ENCODE measurements at regions not wholly inside any gene's neighbourhood (a gene's known extent, or its start where the extent isn't known, plus 50 kb on each side); places are given as distances from the start of the nearest gene placed in this dataset.

DNA sequence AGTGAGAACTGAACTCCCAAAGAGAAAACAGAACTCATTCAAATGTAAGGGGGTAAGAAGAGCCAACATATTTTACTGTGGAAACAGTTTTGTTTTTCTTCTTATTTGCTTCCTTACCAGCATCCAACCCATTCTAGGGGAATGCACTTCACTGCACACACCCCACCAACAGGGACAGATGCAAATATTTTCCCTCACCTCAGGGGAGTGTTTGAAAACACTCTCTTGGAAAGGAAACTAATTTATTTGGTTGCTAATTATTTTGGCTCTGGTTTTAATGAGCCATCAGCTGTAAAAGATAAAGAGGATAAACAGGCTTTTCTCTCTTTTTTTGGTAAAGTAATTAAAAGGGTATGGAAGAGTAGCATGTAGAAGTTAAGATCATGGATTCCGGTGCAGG, 413.4 kb downstream of the MAN2A1 start:
- TF ChIP-seq POLR2A (IDR thresholded peaks at IDR 0.05): no peak
- TF ChIP-seq CTCF (IDR thresholded peaks at IDR 0.05): no peak
- Histone ChIP-seq H3K4me1 (no peaks in the 10 kb centered on the region), H3K9me3 (no peaks in the 10 kb centered on the region), H3K4me3 (no peak overlapping the region), H3K27me3 (no peaks in the 10 kb centered on the region), H3K27ac (no peak overlapping the region), H3K36me3 (ENCODE audit: low read depth, missing control alignments) (no peaks in the 10 kb centered on the region)
- WGBS, 2 donors: 71 to 76% methylated on average over 1 of the region's 1 CpG
- DNase-seq: no peak
- intact Hi-C loops (cut with DNase I; ENCODE audit: low total_unique reads): no loop called here

DNA sequence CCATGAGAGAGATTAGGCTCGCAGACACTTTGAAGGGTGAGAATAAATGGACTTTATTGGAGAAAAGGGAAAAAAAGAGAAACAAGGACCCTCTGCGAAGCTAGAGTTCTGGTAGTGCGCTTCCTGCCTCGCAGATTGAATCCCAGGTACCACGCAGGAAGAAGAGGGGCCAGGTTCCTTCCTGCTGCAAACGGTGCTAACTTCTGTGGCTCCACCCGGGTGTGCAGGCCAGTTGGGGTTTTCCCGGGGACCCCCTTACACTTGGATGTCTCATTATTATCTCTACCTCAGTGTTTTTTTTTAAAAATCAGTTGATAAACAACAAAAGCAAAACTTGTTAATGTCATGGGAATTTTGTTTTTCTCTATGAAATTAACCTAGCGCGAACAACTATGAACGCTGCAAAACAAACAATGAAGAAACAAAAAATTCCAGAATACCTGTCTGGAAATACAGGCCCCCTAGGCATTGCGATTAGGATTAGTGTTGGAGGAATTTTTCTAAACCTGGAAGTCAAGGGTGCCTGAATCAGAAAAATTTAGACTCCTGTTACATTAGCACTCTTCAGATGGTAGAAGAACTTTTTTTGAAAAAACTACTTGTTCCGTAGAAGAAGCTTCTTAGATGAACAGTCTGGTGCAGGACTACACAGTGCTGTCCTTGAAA, 414.5 kb downstream of the MAN2A1 start:
- H3K4me3 ChIP-seq: no peak overlapping the region
- TF ChIP-seq CTCF (IDR thresholded peaks at IDR 0.05) (no peak), POLR2A (IDR thresholded peaks at IDR 0.05) (no peak)
- WGBS, 2 donors: 50 to 64% methylated on average over 13 of the region's 13 CpGs

DNA sequence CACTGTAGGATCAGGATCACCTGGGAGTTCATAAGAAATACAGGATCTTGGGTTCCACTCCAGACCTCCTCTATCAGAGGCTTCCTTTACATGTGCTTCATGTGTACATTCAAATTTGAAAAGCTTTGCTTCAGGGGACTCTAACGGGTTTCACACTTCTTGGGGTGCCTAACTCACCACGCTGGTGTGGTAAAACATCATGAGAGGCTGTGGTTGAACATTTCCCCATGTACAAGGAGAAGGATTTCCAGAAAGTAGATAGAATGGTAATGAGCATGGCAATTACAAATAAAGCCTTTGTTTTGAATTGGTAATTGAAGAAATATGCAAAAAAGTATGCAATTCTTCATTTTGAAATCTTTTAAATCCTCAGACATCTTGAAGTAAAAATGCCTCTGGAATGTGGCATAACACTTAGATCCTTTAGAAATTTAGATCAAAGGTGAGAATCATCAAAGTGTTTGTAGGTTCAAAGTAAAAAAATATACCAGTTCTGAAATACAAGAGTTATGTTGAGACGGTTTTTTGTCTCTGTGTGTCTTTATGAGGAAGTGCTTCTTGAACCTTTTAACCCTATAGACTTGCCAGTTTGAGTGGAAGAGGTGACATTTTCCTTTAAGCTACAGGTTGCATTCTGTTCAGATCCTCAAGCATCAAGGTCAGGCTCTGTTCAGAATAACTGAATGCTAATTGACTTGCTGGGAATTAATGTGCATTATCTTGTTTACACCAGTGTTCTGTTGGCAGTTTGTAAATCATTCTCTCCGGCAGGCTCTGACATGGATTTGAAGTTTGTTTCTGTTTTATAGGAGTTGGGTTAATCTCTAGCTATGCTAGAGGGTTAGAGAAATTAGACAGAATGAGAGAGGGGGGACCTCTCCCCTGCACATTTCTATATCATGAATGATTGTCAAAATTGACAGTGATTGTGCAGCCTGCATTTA, 415.3 kb downstream of the MAN2A1 start:
- H3K4me1 ChIP-seq: no peaks in the 10 kb centered on the region
- no peak for DNase-seq
- H3K4me3 ChIP-seq: no peak overlapping the region
- H3K27ac ChIP-seq: no peak overlapping the region
- 46 to 54% methylated on average over 4 of the region's 4 CpGs for WGBS, 2 donors
- H3K27me3 ChIP-seq: no peaks in the 10 kb centered on the region
- H3K36me3 ChIP-seq (ENCODE audit: low read depth, missing control alignments): no peaks in the 10 kb centered on the region
- no peaks in the 10 kb centered on the region for H3K9me3 ChIP-seq
- TF ChIP-seq CTCF (IDR thresholded peaks at IDR 0.05): no peak
- TF ChIP-seq POLR2A (IDR thresholded peaks at IDR 0.05): no peak
- intact Hi-C loops (cut with DNase I; ENCODE audit: low total_unique reads): no loop called here

More for the DNA sequence above, 414.5 kb downstream of the MAN2A1 start:
- no peaks in the 10 kb centered on the region for H3K9me3 ChIP-seq
- H3K27me3 ChIP-seq: no peaks in the 10 kb centered on the region
- intact Hi-C loops (cut with DNase I; ENCODE audit: low total_unique reads): no loop called here
- H3K4me1 ChIP-seq: no peaks in the 10 kb centered on the region
- H3K27ac ChIP-seq: no peak overlapping the region
- H3K36me3 ChIP-seq (ENCODE audit: low read depth, missing control alignments): no peaks in the 10 kb centered on the region
- DNase-seq: no peak

DNA sequence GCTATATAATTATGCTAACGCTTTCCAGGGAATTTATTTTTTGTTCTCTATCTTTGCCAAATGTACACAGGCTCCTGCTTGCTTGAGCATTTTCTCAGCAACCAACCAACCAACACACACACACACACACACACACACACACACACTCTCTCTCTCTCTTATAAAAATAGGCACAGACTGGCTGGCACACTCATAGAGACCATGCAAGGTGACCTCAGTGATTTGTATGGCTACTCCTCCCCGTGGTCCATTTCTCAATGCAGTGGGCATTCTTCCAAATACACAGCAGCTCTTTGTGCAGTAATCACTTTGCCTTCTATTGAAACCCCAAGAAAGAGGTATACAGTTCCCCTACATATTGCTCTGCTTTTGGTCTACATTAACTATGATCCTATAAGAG, 416.0 kb downstream of the MAN2A1 start:
- TF ChIP-seq POLR2A (IDR thresholded peaks at IDR 0.05) (no peak), CTCF (IDR thresholded peaks at IDR 0.05) (no peak)
- Histone ChIP-seq H3K36me3 (ENCODE audit: low read depth, missing control alignments) (no peaks in the 10 kb centered on the region), H3K9me3 (no peaks in the 10 kb centered on the region), H3K27ac (no peak overlapping the region), H3K4me1 (no peaks in the 10 kb centered on the region), H3K4me3 (no peak overlapping the region), H3K27me3 (no peaks in the 10 kb centered on the region)
- 43 to 51% methylated on average over 2 of the region's 2 CpGs for WGBS, 2 donors
- intact Hi-C loops (cut with DNase I; ENCODE audit: low total_unique reads): no loop called here
- DNase-seq: no peak

Measured in testis (tissue), 2 donors.